ENCODE measurements at regions not wholly inside any gene's neighbourhood (a gene's known extent, or its start where the extent isn't known, plus 50 kb on each side); places are given as distances from the start of the nearest gene placed in this dataset.

DNA sequence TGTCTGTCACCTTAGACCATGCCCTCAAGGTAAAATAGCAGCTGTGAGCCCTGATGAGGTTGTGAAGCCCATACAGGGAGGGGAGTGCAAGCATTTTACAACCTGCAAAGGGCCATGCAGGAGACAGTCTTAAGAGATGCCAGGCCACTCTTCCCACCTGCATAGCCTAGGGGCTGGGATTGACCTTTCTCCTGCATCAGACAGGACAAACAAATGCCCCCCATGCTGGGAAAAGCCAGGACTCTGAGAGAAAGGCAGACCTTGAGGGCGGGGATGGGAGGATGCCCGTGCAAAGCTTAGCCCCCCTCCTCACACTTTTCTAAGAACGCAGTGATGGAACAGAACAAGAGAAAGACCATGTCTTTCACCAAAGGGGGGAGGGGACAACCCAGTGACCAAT is 137.9 kb upstream of the MAMLD1 start:
- H4K20me1 ChIP-seq (replicated peaks; ENCODE audit: control insufficient read depth, insufficient read depth, low read length) = 0 out of 2 replicates have a peak, but pooled peaks cover 5% of the 10 kb centered on the region
- 0% methylated on average over 1 of the region's 3 CpGs for WGBS (ENCODE audit: insufficient coverage, low coverage, missing lambda C conversion rate)

More for the DNA sequence above, 137.9 kb upstream of the MAMLD1 start:
- FAIRE-seq (no peak), DNase-seq (ENCODE audit: extremely low read depth in 1 of 4, low spot score in 3 of 4) (no peak), ATAC-seq (no peak)
- Histone ChIP-seq H3K4me1 (replicated peaks in 1 of 2; ENCODE audit: control insufficient read depth in 2 of 2, insufficient read depth in 2 of 2, low read length in 2 of 2) (no peaks in the 10 kb centered on the region), H3K27me3 (ENCODE audit: control insufficient read depth in 2 of 2, insufficient read depth in 2 of 2, low read length in 2 of 2) (peaks cover 0 to 13% of the 10 kb centered on the region in 2 experiments; a peak in 2 of 5 replicates), H3K4me2 (ENCODE audit: insufficient read depth, low read length) (no peak overlapping the region), H2AFZ (ENCODE audit: low read depth, low read length) (no peak overlapping the region), H3K4me3 (no peak overlapping the region), H3K36me3 (ENCODE audit: control insufficient read depth, insufficient read depth, low read length) (no peaks in the 10 kb centered on the region), H3K27ac (ENCODE audit: extremely low read depth, low read depth, low read length) (no peak overlapping the region), H3K9me3 (replicated peaks; ENCODE audit: control insufficient read depth, insufficient read depth, low read depth, low read length) (no peaks in the 10 kb centered on the region), H3K9ac (ENCODE audit: insufficient read depth in 1 of 2, low read depth in 2 of 2, low read length in 2 of 2) (no peak overlapping the region), H3K9me1 (ENCODE audit: control insufficient read depth, insufficient read depth, low read length) (no peaks in the 10 kb centered on the region), H3K79me2 (ENCODE audit: control insufficient read depth, insufficient read depth, low read length) (no peaks in the 10 kb centered on the region)
- ChIA-PET POLR2A (no interaction called here), CTCF (ENCODE audit: low intra/inter-chr PET ratio) (no interaction called here)
- intact Hi-C loops (cut with micrococcal nuclease) (no loop called here), in situ Hi-C loops (cut with MboI) (no loop called here)
- no TSS peak for BruUV-seq (replicated peaks)
- no peak for TF ChIP-seq CBFA2T2 (conservative IDR thresholded peaks at IDR 0.05)
- no peak for TF ChIP-seq POLR2A (conservative IDR thresholded peaks at IDR 0.05)
- no peak for TF ChIP-seq KAT2B (IDR thresholded peaks at IDR 0.05; ENCODE audit: low read depth, low read length)
- TF ChIP-seq, protein P1, sequence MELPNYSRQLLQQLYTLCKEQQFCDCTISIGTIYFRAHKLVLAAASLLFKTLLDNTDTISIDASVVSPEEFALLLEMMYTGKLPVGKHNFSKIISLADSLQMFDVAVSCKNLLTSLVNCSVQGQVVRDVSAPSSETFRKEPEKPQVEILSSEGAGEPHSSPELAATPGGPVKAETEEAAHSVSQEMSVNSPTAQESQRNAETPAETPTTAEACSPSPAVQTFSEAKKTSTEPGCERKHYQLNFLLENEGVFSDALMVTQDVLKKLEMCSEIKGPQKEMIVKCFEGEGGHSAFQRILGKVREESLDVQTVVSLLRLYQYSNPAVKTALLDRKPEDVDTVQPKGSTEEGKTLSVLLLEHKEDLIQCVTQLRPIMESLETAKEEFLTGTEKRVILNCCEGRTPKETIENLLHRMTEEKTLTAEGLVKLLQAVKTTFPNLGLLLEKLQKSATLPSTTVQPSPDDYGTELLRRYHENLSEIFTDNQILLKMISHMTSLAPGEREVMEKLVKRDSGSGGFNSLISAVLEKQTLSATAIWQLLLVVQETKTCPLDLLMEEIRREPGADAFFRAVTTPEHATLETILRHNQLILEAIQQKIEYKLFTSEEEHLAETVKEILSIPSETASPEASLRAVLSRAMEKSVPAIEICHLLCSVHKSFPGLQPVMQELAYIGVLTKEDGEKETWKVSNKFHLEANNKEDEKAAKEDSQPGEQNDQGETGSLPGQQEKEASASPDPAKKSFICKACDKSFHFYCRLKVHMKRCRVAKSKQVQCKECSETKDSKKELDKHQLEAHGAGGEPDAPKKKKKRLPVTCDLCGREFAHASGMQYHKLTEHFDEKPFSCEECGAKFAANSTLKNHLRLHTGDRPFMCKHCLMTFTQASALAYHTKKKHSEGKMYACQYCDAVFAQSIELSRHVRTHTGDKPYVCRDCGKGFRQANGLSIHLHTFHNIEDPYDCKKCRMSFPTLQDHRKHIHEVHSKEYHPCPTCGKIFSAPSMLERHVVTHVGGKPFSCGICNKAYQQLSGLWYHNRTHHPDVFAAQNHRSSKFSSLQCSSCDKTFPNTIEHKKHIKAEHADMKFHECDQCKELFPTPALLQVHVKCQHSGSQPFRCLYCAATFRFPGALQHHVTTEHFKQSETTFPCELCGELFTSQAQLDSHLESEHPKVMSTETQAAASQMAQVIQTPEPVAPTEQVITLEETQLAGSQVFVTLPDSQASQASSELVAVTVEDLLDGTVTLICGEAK (IDR thresholded peaks at IDR 0.05) = no peak
- TF ChIP-seq, protein P1 (CRISPR knock-in tag; IDR thresholded peaks at IDR 0.05) = no peak
- TF ChIP-seq, protein P2, sequence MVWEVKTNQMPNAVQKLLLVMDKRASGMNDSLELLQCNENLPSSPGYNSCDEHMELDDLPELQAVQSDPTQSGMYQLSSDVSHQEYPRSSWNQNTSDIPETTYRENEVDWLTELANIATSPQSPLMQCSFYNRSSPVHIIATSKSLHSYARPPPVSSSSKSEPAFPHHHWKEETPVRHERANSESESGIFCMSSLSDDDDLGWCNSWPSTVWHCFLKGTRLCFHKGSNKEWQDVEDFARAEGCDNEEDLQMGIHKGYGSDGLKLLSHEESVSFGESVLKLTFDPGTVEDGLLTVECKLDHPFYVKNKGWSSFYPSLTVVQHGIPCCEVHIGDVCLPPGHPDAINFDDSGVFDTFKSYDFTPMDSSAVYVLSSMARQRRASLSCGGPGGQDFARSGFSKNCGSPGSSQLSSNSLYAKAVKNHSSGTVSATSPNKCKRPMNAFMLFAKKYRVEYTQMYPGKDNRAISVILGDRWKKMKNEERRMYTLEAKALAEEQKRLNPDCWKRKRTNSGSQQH (CRISPR knock-in tag; IDR thresholded peaks at IDR 0.05) = no peak

All from K562 (cell line).